GM12878 (cell line): ENCODE measurements at regions not wholly inside any gene's neighbourhood (a gene's known extent, or its start where the extent isn't known, plus 50 kb on each side); places are given as distances from the start of the nearest gene placed in this dataset.

Experiments used
- ATAC-seq: fragments of 200-7000 bp; cut with Tn5 transposase; 3 replicates; pipeline ENCODE4 v1.9.1; 2020; ENCODE audit warnings: mild to moderate bottlenecking, moderate library complexity
- BruUV-seq: library from RNA; stranded (reverse); fragments of 400-500 nt; replicated peaks from 2 replicates; lab custom pipeline; 2021; lab: Mats Ljungman, UMichigan
- CTCF ChIA-PET: fragments of 300-600 bp; sonication (Branson Sonifier 250); formaldehyde crosslinking; extraction: SDS; loops from one replicate; lab custom pipeline; 2021; ENCODE audit warnings: inconsistent platforms; lab: Yijun Ruan, JAX
- POLR2A ChIA-PET: fragments of 350-600 bp; formaldehyde crosslinking; extraction: SDS; loops from one replicate; lab custom pipeline; 2021; ENCODE audit warnings: inconsistent platforms; lab: Charles Lee
- RAD21 ChIA-PET: fragments of 300-600 bp; sonication (Branson Sonifier 250); formaldehyde crosslinking; loops from one replicate; lab custom pipeline; 2023; ENCODE audit warnings: antibody characterized with exemption; ENCODE audit not compliant: unreplicated experiment; lab: Charles Lee
- SMC1A ChIA-PET: fragments of 300-600 bp; sonication (Branson Sonifier 250); formaldehyde crosslinking; loops from one replicate; lab custom pipeline; 2023; ENCODE audit not compliant: unreplicated experiment, uncharacterized antibody; lab: Charles Lee
- DNase-seq: peaks from one replicate; pipeline ENCODE4 v3.0.0-alpha.2; 2011; ENCODE audit warnings: low read depth, low spot score
- FAIRE-seq: peaks from 3 replicates; lab custom pipeline; 2011; peaks lifted over from hg19 to GRCh38; lab: Jason Lieb, UNC
- H2AFZ ChIP-seq: 2 replicates; pipeline ENCODE4 v1.6.0; 2011; ENCODE audit warnings: low read depth, low read length, control low read depth; ENCODE audit not compliant: control insufficient read depth
- H3K27ac ChIP-seq: 2 replicates; pipeline ENCODE4 v1.5.1; 2011; ENCODE audit warnings: control low read depth; ENCODE audit not compliant: control insufficient read depth, insufficient read depth
- H3K27me3 ChIP-seq, 2 experiments: replicated peaks in 1 of 2; 2 replicates each; pipeline versions ENCODE4 v1.6.0 to v1.6.1; 2011; ENCODE audit warnings: low read length in 1 of 2; ENCODE audit not compliant: control insufficient read depth in 2 of 2, insufficient read depth in 2 of 2
- H3K36me3 ChIP-seq, 2 experiments: 2 replicates each; pipeline ENCODE4 v1.5.1; 2011; ENCODE audit warnings: low read length in 1 of 2; ENCODE audit not compliant: control insufficient read depth in 2 of 2, insufficient read depth in 2 of 2
- H3K4me1 ChIP-seq: 2 replicates; pipeline ENCODE4 v1.6.1; 2011; ENCODE audit warnings: mild to moderate bottlenecking, low read length, moderate library complexity, mixed read lengths; ENCODE audit not compliant: control insufficient read depth, insufficient read depth
- H3K4me2 ChIP-seq: 2 replicates; pipeline ENCODE4 v1.6.0; 2011; ENCODE audit warnings: control low read depth; ENCODE audit not compliant: control insufficient read depth, insufficient read depth
- H3K4me3 ChIP-seq: fragments of 200-600 bp; sonication (generic); 2 replicates; pipeline ENCODE4 v1.5.1; 2016
- H3K79me2 ChIP-seq: 2 replicates; pipeline ENCODE4 v1.6.0; 2011; ENCODE audit warnings: low read length; ENCODE audit not compliant: control insufficient read depth, insufficient read depth
- H3K9ac ChIP-seq: 2 replicates; pipeline ENCODE4 v1.8.0; 2011; ENCODE audit warnings: low read length, control low read depth, mixed read lengths; ENCODE audit not compliant: control insufficient read depth, insufficient read depth
- H3K9me3 ChIP-seq: replicated peaks from 3 replicates; pipeline ENCODE4 v1.5.1; 2011; ENCODE audit warnings: mild to moderate bottlenecking, low read length; ENCODE audit not compliant: control insufficient read depth, insufficient read depth
- H4K20me1 ChIP-seq: 2 replicates; pipeline ENCODE4 v1.6.0; 2011; ENCODE audit not compliant: control insufficient read depth, insufficient read depth
- BCL11A ChIP-seq: IDR thresholded peaks from 2 replicates; pipeline ENCODE4 v1.6.1; 2011; ENCODE audit warnings: low read depth, low read length
- GABPA ChIP-seq: IDR thresholded peaks from 2 replicates; pipeline ENCODE4 v1.6.1; 2014; ENCODE audit warnings: antibody characterized with exemption, low read depth, mild to moderate bottlenecking, inconsistent platforms
- HDAC6 ChIP-seq: fragments of 200-600 bp; sonication (generic); IDR thresholded peaks from one replicate; pipeline ENCODE4 v1.8.0; 2017; ENCODE audit warnings: antibody characterized with exemption; ENCODE audit not compliant: unreplicated experiment
- IKZF1 ChIP-seq: fragments of 450-650 bp; conservative IDR thresholded peaks from 2 replicates; pipeline ENCODE4 v1.6.1; 2017; ENCODE audit warnings: antibody characterized with exemption, mild to moderate bottlenecking
- MYC ChIP-seq: IDR thresholded peaks from 2 replicates; pipeline ENCODE4 v1.6.1; 2011; ENCODE audit warnings: mild to moderate bottlenecking, low read length, moderate library complexity, inconsistent platforms; ENCODE audit not compliant: insufficient read depth, insufficient replicate concordance, insufficient read length, severe bottlenecking
- NR2F1 ChIP-seq: fragments of 450-650 bp; conservative IDR thresholded peaks from 2 replicates; pipeline ENCODE4 v1.6.1; 2017; ENCODE audit warnings: mild to moderate bottlenecking
- NRF1 ChIP-seq: conservative IDR thresholded peaks from 2 replicates; pipeline ENCODE4 v1.6.1; 2011; ENCODE audit warnings: mild to moderate bottlenecking, low read depth, low read length, improper control_type of control experiment
- POLR2A ChIP-seq: IDR thresholded peaks from 2 replicates; pipeline ENCODE4 v1.6.1; 2011; ENCODE audit warnings: low read depth, mild to moderate bottlenecking, low read length
- SP1 ChIP-seq: IDR thresholded peaks from one replicate; pipeline ENCODE4 v1.6.1; 2011; ENCODE audit warnings: low read depth, low read length
- WGBS: methylation state at CpG from one replicate; pipeline ENCODE4 v1.1.6; 2016; ENCODE audit warnings: low lambda C conversion rate; ENCODE audit not compliant: insufficient replicate concordance, insufficient coverage; ENCODE audit errors: missing lambda C conversion rate; 5-methylcytosine and 5-hydroxymethylcytosine counted together
- in situ Hi-C: fragments of 300-500 bp; cut with MboI; formaldehyde crosslinking; loops from 9 replicates; pipeline ENCODE4 v1.14.3; 2018; ENCODE audit warnings: mixed read lengths
- intact Hi-C: fragments of 100-400 bp; cut with micrococcal nuclease; formaldehyde crosslinking; loops from one replicate; pipeline ENCODE4 v1.14.2; 2022; ENCODE audit not compliant: unreplicated experiment
- TF ChIP-seq, protein P1 (sequence below): fragments of 450-650 bp; formaldehyde crosslinking; IDR thresholded peaks from 2 replicates; pipeline ENCODE4 v1.4.0; 2022; ENCODE audit warnings: mild to moderate bottlenecking, moderate library complexity
- TF ChIP-seq, protein P2 (sequence below): IDR thresholded peaks from 2 replicates; pipeline ENCODE4 v1.6.1; 2012; ENCODE audit warnings: low read depth, low read length, improper control_type of control experiment

DNA sequence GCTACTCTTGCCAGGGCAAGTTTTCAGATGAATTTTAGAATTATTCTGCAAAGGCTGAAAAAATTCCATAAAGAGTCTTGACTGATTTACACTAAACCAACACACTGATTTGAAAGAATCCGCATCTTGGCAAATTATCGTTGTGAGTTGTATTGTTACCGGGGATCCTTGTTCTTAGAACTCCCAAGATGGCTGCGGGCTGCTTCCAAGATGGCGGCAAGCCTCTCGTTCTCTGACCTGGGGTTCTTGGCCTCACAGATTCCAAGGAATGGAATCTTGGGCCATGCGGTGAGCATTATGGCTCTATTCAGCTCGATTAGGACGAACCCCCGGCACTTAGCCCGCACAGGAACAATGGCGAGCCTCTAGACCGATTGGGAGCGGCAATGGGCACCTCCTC, 132.5 kb downstream of the ZNF664 start:
- BruUV-seq, result no TSS peak
- Histone ChIP-seq H2AFZ (no peak overlapping the region), H4K20me1 (no peaks in the 10 kb centered on the region), H3K27me3 (no peaks in the 10 kb centered on the region), H3K9ac (no peak overlapping the region)
- POLR2A ChIA-PET, result no interaction called here
- FAIRE-seq, result no peak
- no peak for TF ChIP-seq NRF1
- TF ChIP-seq MYC, result no peak
- TF ChIP-seq GABPA, result no peak
- no peak for TF ChIP-seq IKZF1
- no peak for TF ChIP-seq BCL11A
- TF ChIP-seq NR2F1, result no peak
- TF ChIP-seq POLR2A, result no peak
- TF ChIP-seq HDAC6, result no peak
- TF ChIP-seq, protein P1, sequence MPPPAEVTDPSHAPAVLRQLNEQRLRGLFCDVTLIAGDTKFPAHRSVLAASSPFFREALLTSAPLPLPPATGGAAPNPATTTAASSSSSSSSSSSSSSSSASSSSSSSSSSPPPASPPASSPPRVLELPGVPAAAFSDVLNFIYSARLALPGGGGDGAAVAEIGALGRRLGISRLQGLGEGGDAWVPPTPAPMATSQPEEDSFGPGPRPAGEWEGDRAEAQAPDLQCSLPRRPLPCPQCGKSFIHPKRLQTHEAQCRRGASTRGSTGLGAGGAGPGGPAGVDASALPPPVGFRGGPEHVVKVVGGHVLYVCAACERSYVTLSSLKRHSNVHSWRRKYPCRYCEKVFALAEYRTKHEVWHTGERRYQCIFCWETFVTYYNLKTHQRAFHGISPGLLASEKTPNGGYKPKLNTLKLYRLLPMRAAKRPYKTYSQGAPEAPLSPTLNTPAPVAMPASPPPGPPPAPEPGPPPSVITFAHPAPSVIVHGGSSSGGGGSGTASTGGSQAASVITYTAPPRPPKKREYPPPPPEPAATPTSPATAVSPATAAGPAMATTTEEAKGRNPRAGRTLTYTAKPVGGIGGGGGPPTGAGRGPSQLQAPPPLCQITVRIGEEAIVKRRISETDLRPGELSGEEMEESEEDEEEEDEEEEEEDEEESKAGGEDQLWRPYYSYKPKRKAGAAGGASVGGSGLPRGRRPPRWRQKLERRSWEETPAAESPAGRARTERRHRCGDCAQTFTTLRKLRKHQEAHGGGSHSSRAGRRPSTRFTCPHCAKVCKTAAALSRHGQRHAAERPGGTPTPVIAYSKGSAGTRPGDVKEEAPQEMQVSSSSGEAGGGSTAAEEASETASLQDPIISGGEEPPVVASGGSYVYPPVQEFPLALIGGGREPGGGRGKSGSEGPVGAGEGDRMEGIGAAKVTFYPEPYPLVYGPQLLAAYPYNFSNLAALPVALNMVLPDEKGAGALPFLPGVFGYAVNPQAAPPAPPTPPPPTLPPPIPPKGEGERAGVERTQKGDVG (CRISPR knock-in tag), result no peak
- TF ChIP-seq SP1, result no peak
- TF ChIP-seq, protein P2, sequence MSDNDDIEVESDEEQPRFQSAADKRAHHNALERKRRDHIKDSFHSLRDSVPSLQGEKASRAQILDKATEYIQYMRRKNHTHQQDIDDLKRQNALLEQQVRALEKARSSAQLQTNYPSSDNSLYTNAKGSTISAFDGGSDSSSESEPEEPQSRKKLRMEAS, result no peak
- TF ChIP-seq, all 136 proteins: peak for 0
- ATAC-seq (no peak), DNase-seq (no peak)
- ChIA-PET CTCF (no interaction called here), SMC1A (interaction anchor here (0.6 kb wide), 2 partner anchors 119 to 1326 kb away, joined by 3 to 4 read pairs; no protein-coding TSS in a partner anchor), RAD21 (no interaction called here)
- no peaks in the 10 kb centered on the region for H3K36me3 ChIP-seq
- H3K79me2 ChIP-seq, result no peaks in the 10 kb centered on the region
- no peaks in the 10 kb centered on the region; the same call in 1 of the 3 replicates for H3K9me3 ChIP-seq
- in situ Hi-C loops (no loop called here), intact Hi-C loops (no loop called here)
- H3K4me1 ChIP-seq, result no peaks in the 10 kb centered on the region
- WGBS, result 57% methylated on average over 14 of the region's 14 CpGs
- H3K4me3 ChIP-seq, result no peak overlapping the region
- no peak overlapping the region for H3K27ac ChIP-seq
- H3K4me2 ChIP-seq, result no peak overlapping the region
